IPS-18a (cell line): ENCODE measurements at regions not wholly inside any gene's neighbourhood (a gene's known extent, or its start where the extent isn't known, plus 50 kb on each side); places are given as distances from the start of the nearest gene placed in this dataset.

ENCODE experiments used
- H3K27ac ChIP-seq: one replicate; pipeline ENCODE4 v1.5.1; 2013; ENCODE audit warnings: low read length
- H3K27me3 ChIP-seq: one replicate; pipeline ENCODE4 v1.6.1; 2013; ENCODE audit warnings: mild to moderate bottlenecking, low read length; ENCODE audit not compliant: control insufficient read depth, insufficient read depth
- H3K36me3 ChIP-seq: one replicate; pipeline ENCODE4 v1.6.1; 2013; ENCODE audit warnings: low read depth, low read length; ENCODE audit not compliant: control insufficient read depth
- H3K4me1 ChIP-seq: one replicate; pipeline ENCODE4 v1.6.1; 2013; ENCODE audit warnings: low read depth, low read length; ENCODE audit not compliant: control insufficient read depth
- H3K4me3 ChIP-seq: one replicate; pipeline ENCODE4 v1.5.1; 2013; ENCODE audit warnings: low read length
- H3K9ac ChIP-seq: one replicate; pipeline ENCODE4 v1.6.1; 2013; ENCODE audit warnings: mild to moderate bottlenecking, low read length, moderate library complexity
- H3K9me3 ChIP-seq: one replicate; pipeline ENCODE4 v1.6.1; 2013; ENCODE audit warnings: low read depth, low read length; ENCODE audit not compliant: control insufficient read depth

DNA sequence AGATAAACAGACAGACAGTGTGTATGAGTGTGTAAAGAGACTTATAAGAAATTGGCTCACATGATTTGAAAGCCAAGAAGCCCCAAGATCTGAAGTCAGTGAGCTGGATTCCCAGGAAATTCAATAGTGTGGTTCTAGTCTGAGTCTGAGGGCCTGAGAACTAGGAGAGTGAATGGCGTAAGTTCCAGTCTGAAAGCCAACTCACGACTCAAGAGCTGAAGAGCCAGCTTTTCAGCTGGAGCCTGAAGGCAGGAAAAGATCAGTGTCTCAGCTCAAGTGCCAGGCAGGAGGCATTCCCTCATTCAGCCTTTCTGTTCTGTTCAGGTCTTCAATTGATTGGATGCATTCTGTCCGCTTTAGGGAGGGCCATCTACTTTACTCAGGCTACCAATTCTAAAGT lies 257.2 kb downstream of the PLPP3 start:
- Histone ChIP-seq H3K9me3 (no peaks in the 10 kb centered on the region), H3K36me3 (no peaks in the 10 kb centered on the region), H3K27ac (no peak overlapping the region), H3K9ac (no peak overlapping the region), H3K27me3 (no peaks in the 10 kb centered on the region), H3K4me1 (no peaks in the 10 kb centered on the region), H3K4me3 (no peak overlapping the region)

DNA sequence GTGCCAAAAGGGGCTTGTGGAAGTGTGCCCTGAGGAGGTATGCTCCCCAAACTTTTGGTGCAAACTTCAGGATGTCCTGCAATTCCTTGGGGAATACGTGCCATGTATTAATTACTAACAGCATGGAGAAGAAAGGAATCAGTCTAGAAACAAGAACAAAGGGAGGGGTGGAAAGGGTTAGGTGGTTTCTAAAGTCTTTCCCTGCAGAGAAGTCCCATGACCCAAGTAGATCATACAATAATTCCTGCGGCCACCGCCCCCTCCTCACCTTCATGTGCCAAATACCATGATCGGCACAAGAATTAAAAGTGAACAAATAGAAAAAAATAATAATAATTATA lies 258.2 kb downstream of the PLPP3 start:
- Histone ChIP-seq H3K36me3 (no peaks in the 10 kb centered on the region), H3K4me3 (no peak overlapping the region), H3K9me3 (no peaks in the 10 kb centered on the region), H3K27me3 (no peaks in the 10 kb centered on the region), H3K27ac (no peak overlapping the region), H3K9ac (no peak overlapping the region), H3K4me1 (no peaks in the 10 kb centered on the region)

DNA sequence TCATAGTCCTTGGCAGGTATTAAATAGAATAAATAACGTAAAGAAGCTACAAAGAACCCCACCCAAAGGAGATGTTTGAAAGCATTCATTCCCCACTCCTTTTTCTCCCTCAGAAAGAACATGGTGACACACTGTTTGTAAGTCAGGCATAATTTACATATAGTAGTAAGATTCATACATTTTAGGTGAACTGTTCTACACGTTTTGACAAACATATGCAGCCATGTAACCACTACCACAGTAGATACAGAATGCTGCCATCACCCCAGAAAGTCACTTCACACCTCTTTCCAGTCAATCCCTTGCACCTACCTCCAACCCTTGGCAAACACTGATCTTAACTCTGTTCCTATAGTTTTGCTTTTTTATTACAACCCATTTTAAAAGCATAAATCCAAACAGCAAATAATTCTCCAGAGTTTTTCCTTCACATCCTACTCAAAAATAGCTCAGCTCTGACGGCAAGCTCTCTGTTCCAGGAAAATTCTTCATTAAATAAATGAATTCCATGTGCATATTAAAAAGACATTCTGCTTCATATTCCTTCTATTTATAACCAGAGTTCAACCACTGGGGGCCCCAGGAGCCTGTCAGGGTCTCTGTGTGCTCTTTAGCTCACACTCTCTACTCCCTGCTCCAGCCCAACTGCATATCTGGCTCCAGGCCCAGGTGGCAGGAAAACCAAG lies 258.8 kb downstream of the PLPP3 start:
- Histone ChIP-seq H3K27me3 (no peaks in the 10 kb centered on the region), H3K9ac (no peak overlapping the region), H3K4me1 (no peaks in the 10 kb centered on the region), H3K27ac (no peak overlapping the region), H3K4me3 (no peak overlapping the region), H3K9me3 (no peaks in the 10 kb centered on the region), H3K36me3 (no peaks in the 10 kb centered on the region)

- no peaks in the 10 kb centered on the region for H3K36me3 ChIP-seq
- no peak overlapping the region for H3K27ac ChIP-seq
- H3K9ac ChIP-seq, result no peak overlapping the region
- H3K4me3 ChIP-seq, result no peak overlapping the region
- no peaks in the 10 kb centered on the region for H3K27me3 ChIP-seq
- H3K9me3 ChIP-seq, result no peaks in the 10 kb centered on the region
- no peaks in the 10 kb centered on the region for H3K4me1 ChIP-seq
These were observed 261.6 kb downstream of the PLPP3 start for GRCh38 chr1:56317722-56318121.

GRCh38 chr1:56315293-56315942 lies 263.9 kb downstream of the PLPP3 start:
- H3K36me3 ChIP-seq, result no peaks in the 10 kb centered on the region
- H3K4me1 ChIP-seq, result no peaks in the 10 kb centered on the region
- H3K27ac ChIP-seq, result no peak overlapping the region
- H3K9me3 ChIP-seq, result no peaks in the 10 kb centered on the region
- H3K27me3 ChIP-seq, result no peaks in the 10 kb centered on the region
- no peak overlapping the region for H3K4me3 ChIP-seq
- no peak overlapping the region for H3K9ac ChIP-seq

GRCh38 chr1:56313560-56313959 lies 265.8 kb downstream of the PLPP3 start:
- H3K4me3 ChIP-seq, result no peak overlapping the region
- no peaks in the 10 kb centered on the region for H3K9me3 ChIP-seq
- no peaks in the 10 kb centered on the region for H3K4me1 ChIP-seq
- H3K27me3 ChIP-seq, result no peaks in the 10 kb centered on the region
- H3K9ac ChIP-seq, result no peak overlapping the region
- no peaks in the 10 kb centered on the region for H3K36me3 ChIP-seq
- H3K27ac ChIP-seq, result no peak overlapping the region

GRCh38 chr1:56311766-56312165 lies 267.6 kb downstream of the PLPP3 start:
- Histone ChIP-seq H3K36me3 (no peaks in the 10 kb centered on the region), H3K27ac (no peak overlapping the region), H3K9ac (no peak overlapping the region), H3K4me1 (no peaks in the 10 kb centered on the region), H3K9me3 (no peaks in the 10 kb centered on the region), H3K27me3 (no peaks in the 10 kb centered on the region), H3K4me3 (no peak overlapping the region)

DNA sequence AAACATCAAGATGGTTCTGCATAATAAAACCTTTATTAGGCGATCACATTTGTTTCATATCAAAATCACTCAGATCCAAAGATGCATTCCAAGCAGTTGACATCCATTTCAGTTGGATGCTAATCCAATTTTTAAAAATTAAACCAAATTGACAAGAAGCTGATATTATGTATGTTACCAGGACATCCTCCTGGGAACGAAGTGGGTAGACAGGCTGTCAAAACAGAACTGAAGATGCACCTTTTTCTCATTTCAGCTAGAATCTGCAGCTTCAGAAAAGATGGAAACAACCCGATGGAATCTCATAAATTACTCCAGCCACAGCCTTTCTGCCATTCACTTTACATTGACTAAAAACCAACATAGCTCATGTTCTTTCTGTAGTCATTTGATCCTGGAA lies 268.4 kb downstream of the PLPP3 start:
- Histone ChIP-seq H3K27ac (no peak overlapping the region), H3K27me3 (no peaks in the 10 kb centered on the region), H3K9ac (no peak overlapping the region)

DNA sequence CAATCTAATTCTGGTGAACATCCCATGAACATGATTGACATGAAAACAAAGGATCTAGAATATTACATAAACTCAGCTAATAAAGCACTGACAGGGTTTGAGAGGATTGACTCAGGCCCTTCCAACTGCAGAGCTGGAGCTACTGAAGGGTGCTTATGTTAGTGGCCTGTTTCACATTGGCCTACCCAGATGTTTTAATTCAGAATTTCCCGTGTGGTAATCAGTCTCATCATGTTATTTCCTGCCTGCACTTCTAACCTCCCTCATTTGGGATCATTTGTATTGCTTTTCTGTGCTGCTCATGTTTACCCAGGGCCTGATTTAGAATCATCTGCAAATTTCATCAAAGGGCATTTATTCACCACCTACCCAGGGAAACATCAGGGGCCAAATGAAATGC lies 270.3 kb downstream of the PLPP3 start:
- Histone ChIP-seq H3K9me3 (no peaks in the 10 kb centered on the region), H3K27ac (no peak overlapping the region), H3K36me3 (no peaks in the 10 kb centered on the region), H3K27me3 (no peaks in the 10 kb centered on the region), H3K9ac (no peak overlapping the region), H3K4me3 (no peak overlapping the region), H3K4me1 (no peaks in the 10 kb centered on the region)

More for the DNA sequence above, 268.4 kb downstream of the PLPP3 start:
- no peaks in the 10 kb centered on the region for H3K4me1 ChIP-seq
- no peaks in the 10 kb centered on the region for H3K9me3 ChIP-seq
- H3K36me3 ChIP-seq, result no peaks in the 10 kb centered on the region
- H3K4me3 ChIP-seq, result no peak overlapping the region

DNA sequence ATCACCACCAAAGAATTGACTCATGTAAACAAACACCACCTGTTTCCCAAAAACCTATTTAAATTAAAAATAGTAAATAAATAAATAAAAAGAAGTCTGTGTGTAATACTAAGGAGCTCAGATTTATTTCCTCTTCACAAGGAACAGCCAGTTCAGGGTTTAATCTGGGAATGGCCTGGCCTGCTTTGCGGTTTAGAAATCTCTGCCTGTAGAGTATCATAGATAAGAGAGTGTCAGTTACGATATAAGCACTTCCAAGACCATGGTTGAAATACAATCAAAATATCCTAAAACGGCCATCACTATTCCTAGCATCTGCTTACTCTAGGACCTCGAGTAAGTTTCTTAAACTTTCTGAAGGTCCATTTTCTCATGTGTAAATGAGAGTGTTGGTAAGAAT lies 274.4 kb downstream of the PLPP3 start:
- Histone ChIP-seq H3K36me3 (no peaks in the 10 kb centered on the region), H3K27ac (no peak overlapping the region), H3K27me3 (no peaks in the 10 kb centered on the region), H3K9ac (no peak overlapping the region), H3K4me1 (no peaks in the 10 kb centered on the region), H3K4me3 (no peak overlapping the region), H3K9me3 (no peaks in the 10 kb centered on the region)

- no peaks in the 10 kb centered on the region for H3K4me1 ChIP-seq
- no peak overlapping the region for H3K4me3 ChIP-seq
- H3K9me3 ChIP-seq, result no peaks in the 10 kb centered on the region
- no peak overlapping the region for H3K9ac ChIP-seq
- H3K27ac ChIP-seq, result no peak overlapping the region
- no peaks in the 10 kb centered on the region for H3K27me3 ChIP-seq
- no peaks in the 10 kb centered on the region for H3K36me3 ChIP-seq
These were observed 275.6 kb downstream of the PLPP3 start for GRCh38 chr1:56303805-56304204.

GRCh38 chr1:56302878-56303277 lies 276.5 kb downstream of the PLPP3 start:
- Histone ChIP-seq H3K27me3 (no peaks in the 10 kb centered on the region), H3K4me3 (no peak overlapping the region), H3K36me3 (no peaks in the 10 kb centered on the region), H3K9ac (no peak overlapping the region), H3K9me3 (no peaks in the 10 kb centered on the region), H3K4me1 (no peaks in the 10 kb centered on the region), H3K27ac (no peak overlapping the region)
